H1 (cell line): ENCODE measurements at regions not wholly inside any gene's neighbourhood (a gene's known extent, or its start where the extent isn't known, plus 50 kb on each side); places are given as distances from the start of the nearest gene placed in this dataset.

Experiments
- E2F6 ChIP-seq: IDR thresholded peaks from 2 replicates; pipeline ENCODE4 v1.6.1; 2012; ENCODE audit warnings: inconsistent platforms
- GABPA ChIP-seq: IDR thresholded peaks from 2 replicates; pipeline ENCODE4 v1.6.1; 2011; ENCODE audit warnings: mild to moderate bottlenecking, low read length, moderate library complexity, borderline replicate concordance; ENCODE audit not compliant: insufficient read depth
- KDM1A ChIP-seq: fragments of 200-600, 300-600 bp; sonication (generic); IDR thresholded peaks from 2 replicates; pipeline ENCODE4 v1.7.1; 2016; ENCODE audit warnings: mild to moderate bottlenecking, low read length, borderline replicate concordance
- POLR2AphosphoS5 ChIP-seq: IDR thresholded peaks from 2 replicates; pipeline ENCODE4 v1.6.1; 2011; ENCODE audit warnings: low read depth, low read length
- TF ChIP-seq, protein P1 (sequence below): IDR thresholded peaks from 2 replicates; pipeline ENCODE4 v1.6.1; 2012; ENCODE audit warnings: inconsistent platforms

- TF ChIP-seq, protein P1, sequence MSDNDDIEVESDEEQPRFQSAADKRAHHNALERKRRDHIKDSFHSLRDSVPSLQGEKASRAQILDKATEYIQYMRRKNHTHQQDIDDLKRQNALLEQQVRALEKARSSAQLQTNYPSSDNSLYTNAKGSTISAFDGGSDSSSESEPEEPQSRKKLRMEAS: no peak
- TF ChIP-seq E2F6: no peak
- TF ChIP-seq GABPA: no peak
- no peak for TF ChIP-seq KDM1A
- TF ChIP-seq POLR2AphosphoS5: no peak
Observed at GRCh38 chr2:219772697-219773096, 145.3 kb downstream of the SLC4A3 start (continued).
